ENCODE measurements at regions not wholly inside any gene's neighbourhood (a gene's known extent, or its start where the extent isn't known, plus 50 kb on each side); places are given as distances from the start of the nearest gene placed in this dataset.

- ChIA-PET CTCF (no interaction called here), POLR2A (no interaction called here)
- intact Hi-C loops (cut with micrococcal nuclease) = no loop called here
Measured at GRCh38 chr13:99746637-99747402, 224.7 kb downstream of the ZIC5 start.

GRCh38 chr13:99743094-99743493 is 228.5 kb downstream of the ZIC5 start:
- Mint-ChIP-seq H3K27me3 (no peaks in the 10 kb centered on the region), H3K4me3 (no peak overlapping the region), H3K27ac (no peak overlapping the region), H3K4me1 (peaks cover 8% of the 10 kb centered on the region), H3K36me3 (ENCODE audit: low read depth) (no peaks in the 10 kb centered on the region), H3K9me3 (no peaks in the 10 kb centered on the region)
- ATAC-seq (ENCODE audit: low read depth) (no peak), DNase-seq (no peak)
- CTCF ChIA-PET = no interaction called here
- intact Hi-C loops (cut with micrococcal nuclease) = no loop called here
- TF ChIP-seq CTCF (IDR thresholded peaks at IDR 0.05) = no peak
- POLR2A ChIA-PET = no interaction called here

More at GRCh38 chr13:99746637-99747402, 224.7 kb downstream of the ZIC5 start:
- ATAC-seq (ENCODE audit: low read depth) (no peak), DNase-seq (no peak)
- Mint-ChIP-seq H3K36me3 (ENCODE audit: low read depth) (no peaks in the 10 kb centered on the region), H3K9me3 (no peaks in the 10 kb centered on the region), H3K27ac (no peak overlapping the region), H3K4me1 (no peaks in the 10 kb centered on the region), H3K4me3 (no peak overlapping the region), H3K27me3 (no peaks in the 10 kb centered on the region)
- no peak for TF ChIP-seq CTCF (IDR thresholded peaks at IDR 0.05)

DNA sequence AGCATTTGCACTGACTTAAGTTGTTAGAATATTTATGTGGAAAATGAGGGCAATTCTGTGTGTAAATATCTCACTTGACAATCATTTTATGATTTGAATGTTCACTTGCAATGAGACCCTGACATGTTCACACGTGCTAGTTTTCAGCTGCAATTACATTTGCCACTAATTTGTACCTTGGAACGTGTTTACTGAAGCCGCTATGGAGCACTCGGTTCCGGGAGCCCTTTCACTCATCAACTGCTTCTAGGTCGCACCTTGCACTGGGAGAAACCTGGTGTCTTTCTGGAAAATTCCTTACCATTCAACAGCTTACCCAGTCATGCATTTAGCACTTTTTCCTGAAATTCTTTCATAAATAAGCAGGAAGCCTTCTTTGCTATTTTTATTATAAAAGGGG is 229.6 kb downstream of the ZIC5 start:
- ChIA-PET POLR2A (no interaction called here), CTCF (no interaction called here)
- DNase-seq (no peak), ATAC-seq (ENCODE audit: low read depth) (no peak)
- intact Hi-C loops (cut with micrococcal nuclease) = no loop called here
- Mint-ChIP-seq H3K9me3 (no peaks in the 10 kb centered on the region), H3K27me3 (no peaks in the 10 kb centered on the region), H3K4me3 (no peak overlapping the region), H3K36me3 (ENCODE audit: low read depth) (no peaks in the 10 kb centered on the region), H3K27ac (no peak overlapping the region), H3K4me1 (peaks cover 8% of the 10 kb centered on the region)
- no peak for TF ChIP-seq CTCF (IDR thresholded peaks at IDR 0.05)

GRCh38 chr13:99740251-99740979 is 231.2 kb downstream of the ZIC5 start:
- H3K27ac Mint-ChIP-seq = no peak overlapping the region
- ChIA-PET POLR2A (no interaction called here), CTCF (no interaction called here)
- no peak for DNase-seq
- no peaks in the 10 kb centered on the region for H3K27me3 Mint-ChIP-seq
- ATAC-seq (ENCODE audit: low read depth) = no peak
- no peaks in the 10 kb centered on the region for H3K9me3 Mint-ChIP-seq
- no peaks in the 10 kb centered on the region for H3K36me3 Mint-ChIP-seq (ENCODE audit: low read depth)
- no peak for TF ChIP-seq CTCF (IDR thresholded peaks at IDR 0.05)
- intact Hi-C loops (cut with micrococcal nuclease) = no loop called here
- no peak overlapping the region for H3K4me3 Mint-ChIP-seq
- H3K4me1 Mint-ChIP-seq = peaks cover 8% of the 10 kb centered on the region

- intact Hi-C loops (cut with micrococcal nuclease) = no loop called here
- CTCF ChIA-PET = no interaction called here
- no peak for ATAC-seq (ENCODE audit: low read depth)
Measured at GRCh38 chr13:99738626-99739025, 232.9 kb downstream of the ZIC5 start.

More at GRCh38 chr13:99738626-99739025, 232.9 kb downstream of the ZIC5 start:
- Mint-ChIP-seq H3K36me3 (ENCODE audit: low read depth) (no peaks in the 10 kb centered on the region), H3K27ac (no peak overlapping the region), H3K9me3 (no peaks in the 10 kb centered on the region), H3K4me1 (peaks cover 10% of the 10 kb centered on the region), H3K4me3 (no peak overlapping the region), H3K27me3 (no peaks in the 10 kb centered on the region)
- no peak for DNase-seq
- POLR2A ChIA-PET = no interaction called here
- TF ChIP-seq CTCF (IDR thresholded peaks at IDR 0.05) = no peak
